OCI-LY7 (cell line): ENCODE measurements at regions not wholly inside any gene's neighbourhood (a gene's known extent, or its start where the extent isn't known, plus 50 kb on each side); places are given as distances from the start of the nearest gene placed in this dataset.

Experiments used
- CTCF ChIP-seq: fragments of 200-600 bp; sonication (generic); conservative IDR thresholded peaks from 2 replicates; pipeline ENCODE4 v1.5.1; 2014; ENCODE audit warnings: mild to moderate bottlenecking, antibody characterized with exemption, low read length, moderate library complexity, mixed read lengths
- EZH2phosphoT487 ChIP-seq: fragments of 200-600 bp; sonication (generic); IDR thresholded peaks from 2 replicates; pipeline ENCODE4 v1.6.1; 2018; ENCODE audit warnings: low read depth, borderline replicate concordance, mild to moderate bottlenecking, mixed run types, antibody characterized with exemption, low read length, moderate library complexity, mixed read lengths

- TF ChIP-seq CTCF (no peak), EZH2phosphoT487 (no peak)
Measured at GRCh38 chr6:148614602-148615001, 132.2 kb upstream of the UST start.
